RPMI7951 (cell line): ENCODE measurements at regions not wholly inside any gene's neighbourhood (a gene's known extent, or its start where the extent isn't known, plus 50 kb on each side); places are given as distances from the start of the nearest gene placed in this dataset.

Source experiments
- DNase-seq: peaks from one replicate; pipeline ENCODE4 v3.0.0-alpha.2; 2012; ENCODE audit warnings: low read depth

DNA sequence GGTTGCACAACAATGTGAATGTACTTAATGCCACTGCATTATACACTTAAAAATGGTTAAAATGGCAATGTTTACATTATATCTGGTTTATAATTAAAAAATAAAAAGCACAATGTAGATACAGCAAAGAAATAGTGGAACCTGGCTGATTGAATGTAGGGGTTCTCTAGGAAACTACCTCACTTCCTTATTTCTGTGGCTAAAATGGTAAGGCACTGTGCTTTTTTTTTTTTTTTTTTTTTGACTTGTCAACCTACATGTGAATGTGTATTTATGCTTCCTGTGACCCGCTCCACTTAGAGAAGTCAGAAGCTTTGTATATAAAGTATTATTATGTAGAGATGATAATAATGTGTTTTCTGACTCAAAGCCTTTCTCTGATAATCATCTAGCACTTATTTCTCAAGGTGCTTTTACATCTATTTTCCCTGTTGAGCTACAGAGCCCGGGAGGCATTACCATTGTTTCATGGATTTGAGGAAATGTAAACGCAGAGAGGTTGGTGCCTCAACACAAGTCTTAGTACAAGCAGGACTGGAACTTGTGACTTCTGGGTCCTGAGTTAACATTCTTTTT lies 55.0 kb downstream of the SOX4 start:
- DNase-seq: no peak

- no peak for DNase-seq
Observed at GRCh38 chr6:21653323-21653722, 59.8 kb downstream of the SOX4 start.

- DNase-seq: no peak
Observed at GRCh38 chr6:21653905-21654304, 60.4 kb downstream of the SOX4 start.

- no peak for DNase-seq
Observed at GRCh38 chr6:21654361-21654760, 60.8 kb downstream of the SOX4 start.

DNA sequence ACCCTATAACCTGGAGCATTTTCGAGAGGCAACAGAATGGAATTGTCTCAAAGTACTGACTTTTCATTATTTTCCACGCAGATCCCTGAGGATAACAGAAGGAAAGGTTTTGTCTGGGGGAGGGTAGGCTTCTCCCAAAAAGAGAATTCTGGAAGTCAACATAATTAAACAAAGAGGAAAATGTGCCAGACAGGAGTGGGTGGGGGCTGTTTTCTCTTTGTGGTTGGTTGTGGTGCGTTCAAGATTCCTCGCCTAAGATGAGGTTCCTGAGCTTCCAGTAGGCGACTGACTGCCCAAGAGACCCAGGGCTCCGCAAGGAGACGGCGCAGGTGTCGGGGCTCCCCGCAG lies 70.4 kb downstream of the SOX4 start:
- DNase-seq: no peak

GRCh38 chr6:21664314-21665109 lies 71.0 kb downstream of the SOX4 start:
- peak; percentile 3 for DNase-seq

- DNase-seq: no peak
Observed at GRCh38 chr6:21665110-21665391, 71.5 kb downstream of the SOX4 start.

DNA sequence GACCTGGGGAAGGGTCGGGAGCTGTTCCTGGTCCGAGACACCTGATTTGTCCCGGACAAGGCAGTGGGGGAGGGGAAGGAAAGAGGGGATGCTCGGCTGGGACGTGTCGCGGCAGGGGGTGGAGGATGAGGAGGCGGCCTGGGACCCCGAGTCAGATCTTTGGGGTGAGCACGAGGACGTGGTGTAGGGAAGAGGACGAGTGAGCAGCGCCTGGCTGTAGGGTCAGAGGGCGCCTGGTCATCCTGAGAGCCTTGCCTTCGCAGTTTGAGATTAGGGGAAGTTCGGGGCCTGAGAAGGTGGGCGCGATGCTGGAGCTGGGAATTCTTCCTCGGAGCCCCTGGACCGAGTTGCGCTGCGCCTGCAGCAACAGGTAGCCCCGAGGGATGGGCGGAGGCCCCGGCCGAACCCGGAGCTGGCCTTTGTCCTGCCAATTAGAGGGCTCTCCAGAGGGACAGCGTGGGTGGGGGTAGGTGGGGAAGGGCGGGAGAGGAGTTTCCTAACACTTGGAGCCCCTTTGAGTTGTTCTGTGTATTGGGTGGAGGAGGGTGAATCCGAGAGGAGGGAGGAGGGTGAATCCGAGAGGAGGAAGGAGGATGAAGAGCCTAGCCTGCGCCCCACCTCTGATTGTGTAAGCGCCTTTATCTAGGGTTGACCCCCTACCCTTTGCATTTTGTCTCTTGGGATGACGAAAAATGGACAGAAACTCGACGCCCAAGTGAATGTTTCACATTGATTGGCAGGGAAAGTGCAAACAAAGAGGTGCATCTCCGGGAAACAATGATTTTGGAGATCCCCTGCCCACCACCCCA lies 72.0 kb downstream of the SOX4 start:
- no peak for DNase-seq

- no peak for DNase-seq
Observed at GRCh38 chr6:21666201-21666691, 72.7 kb downstream of the SOX4 start.

GRCh38 chr6:21666853-21667681 lies 73.5 kb downstream of the SOX4 start:
- no peak for DNase-seq

GRCh38 chr6:21668795-21669194 lies 75.2 kb downstream of the SOX4 start:
- no peak for DNase-seq

DNA sequence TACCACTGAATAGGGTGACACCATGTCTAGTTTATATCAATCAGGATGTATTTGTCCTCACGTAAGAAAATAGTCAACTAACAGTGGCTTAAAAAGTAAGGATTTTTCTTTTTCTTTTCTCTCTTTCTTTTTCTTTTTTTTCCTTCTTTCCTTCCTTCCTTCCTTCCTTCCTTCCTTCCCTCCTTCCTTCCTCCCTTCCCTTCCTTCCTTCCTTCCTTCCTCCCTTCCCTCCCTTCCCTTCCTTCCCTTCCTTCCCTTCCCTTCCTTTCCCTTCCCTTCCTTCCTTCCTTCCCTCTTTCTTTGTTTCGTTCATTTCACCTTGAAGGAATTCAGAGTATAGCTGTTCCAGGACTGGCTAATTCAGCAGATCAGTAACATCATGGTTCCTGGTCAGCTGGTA lies 83.2 kb downstream of the SOX4 start:
- no peak for DNase-seq

GRCh38 chr6:21678990-21679389 lies 85.4 kb downstream of the SOX4 start:
- peak; percentile 40 for DNase-seq

GRCh38 chr6:21679761-21680265 lies 86.3 kb downstream of the SOX4 start:
- DNase-seq: peak; percentile 28

DNA sequence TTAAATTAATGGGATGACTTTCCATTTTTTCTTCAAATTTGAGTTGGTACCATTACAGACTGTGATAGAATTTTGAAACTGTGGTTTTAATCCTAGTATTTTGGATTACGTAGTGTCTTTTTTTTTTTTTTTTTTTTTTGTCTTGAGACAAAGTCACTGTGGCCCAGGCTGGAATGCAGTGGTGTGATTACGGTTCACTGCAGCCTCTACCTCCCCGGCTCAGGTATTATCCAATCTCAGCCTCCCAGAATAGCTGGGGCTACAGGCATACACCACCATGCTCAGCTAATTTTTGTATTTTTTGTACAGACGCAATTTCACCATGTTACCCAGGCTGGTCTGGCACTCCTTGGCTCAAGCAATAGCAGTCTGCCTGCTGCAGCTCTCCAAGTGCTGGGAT lies 87.1 kb downstream of the SOX4 start:
- DNase-seq: no peak

DNA sequence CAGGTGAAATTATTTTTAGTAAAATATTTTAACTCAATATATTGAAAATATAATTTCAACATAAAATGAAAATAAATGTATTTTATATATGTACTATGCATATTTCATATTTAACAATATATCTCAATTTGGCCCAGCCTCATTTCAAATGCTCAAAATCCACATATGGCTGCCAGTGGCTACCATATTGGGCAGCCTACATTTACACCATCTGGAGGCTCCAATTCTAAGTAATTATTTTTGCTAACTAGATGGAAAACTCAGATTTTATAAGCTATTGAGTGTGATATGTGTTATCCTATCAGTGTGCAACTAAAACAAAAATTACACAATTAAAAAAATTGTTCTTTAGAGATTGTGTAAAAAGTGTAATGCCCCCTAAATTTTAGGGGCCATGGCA lies 96.9 kb downstream of the SOX4 start:
- DNase-seq: no peak

DNA sequence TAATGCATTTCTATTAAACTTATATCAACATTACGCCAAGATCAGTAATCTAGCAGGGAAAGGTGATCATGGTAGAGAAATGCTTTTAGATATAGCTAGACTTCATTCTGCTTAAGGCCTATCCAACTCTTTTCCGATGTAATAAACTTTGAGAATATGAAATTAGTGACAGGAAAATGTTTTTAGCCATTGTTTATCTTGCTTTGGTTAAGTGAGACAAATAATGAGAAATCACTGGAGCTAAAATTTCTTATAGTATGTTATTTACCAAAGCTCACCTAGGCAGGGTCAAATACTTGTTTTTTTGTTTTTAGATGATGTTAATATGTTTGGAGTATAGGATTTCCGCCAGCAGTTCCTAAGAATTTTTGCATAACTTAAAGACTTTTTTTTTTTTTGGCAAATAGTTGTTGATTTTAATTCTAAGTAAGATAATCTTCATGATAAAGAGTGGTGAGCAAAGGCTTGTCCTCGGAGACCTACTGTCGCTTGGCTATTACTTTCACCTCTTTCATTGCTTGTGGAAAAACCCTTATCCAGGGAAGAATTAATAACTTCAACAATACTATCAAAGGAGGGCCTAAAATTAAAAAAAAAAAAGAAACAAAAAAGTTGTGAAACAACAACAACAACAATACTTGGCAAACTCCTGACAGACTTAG lies 98.3 kb downstream of the SOX4 start:
- no peak for DNase-seq

DNA sequence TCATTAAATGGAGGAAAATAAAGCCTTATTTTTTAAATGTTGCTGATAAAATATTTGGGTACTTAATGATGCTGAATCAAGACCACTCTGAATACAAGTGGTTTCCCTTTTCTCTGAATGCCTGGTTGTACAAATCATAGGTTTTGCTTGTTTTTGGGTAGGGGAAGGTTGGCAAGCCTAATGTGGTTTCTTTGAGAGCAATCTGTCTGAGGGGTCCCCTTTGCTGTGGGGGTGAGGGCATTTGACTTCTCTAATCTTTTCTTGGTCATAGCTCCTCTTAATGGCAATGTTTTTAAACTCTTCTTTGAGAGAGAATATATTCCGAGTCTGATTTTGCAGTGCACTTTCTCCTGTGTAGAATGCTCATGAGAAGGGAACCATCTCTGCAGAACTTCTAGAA lies 99.2 kb downstream of the SOX4 start:
- DNase-seq: no peak

DNA sequence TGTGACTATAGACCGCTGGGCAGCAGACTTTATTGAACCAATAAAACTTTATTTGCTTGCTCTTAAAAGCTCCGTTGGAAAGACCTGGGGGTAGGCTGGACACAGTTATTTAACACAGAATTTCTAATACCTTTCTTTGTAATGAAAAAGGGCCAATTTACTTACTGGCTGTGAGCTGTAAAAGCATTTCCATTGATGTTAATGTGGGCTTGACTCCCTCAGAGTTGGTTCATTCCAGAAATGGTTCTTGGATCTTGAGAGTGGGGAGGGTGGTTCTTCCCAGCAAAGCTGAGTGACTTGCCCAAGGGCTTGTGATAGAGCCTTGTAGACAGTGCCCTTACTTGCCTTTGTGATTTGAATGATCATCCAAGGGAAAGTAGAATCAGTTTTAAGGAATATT lies 100.6 kb downstream of the SOX4 start:
- DNase-seq: no peak

GRCh38 chr6:21707524-21708319 lies 114.2 kb downstream of the SOX4 start:
- DNase-seq: no peak

DNA sequence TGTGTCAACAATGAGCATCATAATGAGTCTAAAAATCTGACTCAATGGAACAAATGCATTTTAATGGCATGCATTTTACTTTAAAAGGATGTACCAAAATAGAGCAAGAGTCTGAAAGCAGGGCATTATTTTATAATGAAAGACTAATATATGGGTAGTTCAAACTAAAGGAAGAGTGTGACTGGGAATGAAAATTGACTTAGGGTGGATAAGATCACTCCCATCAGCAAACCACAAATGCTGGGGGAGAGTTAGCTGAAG lies 114.7 kb downstream of the SOX4 start:
- peak; percentile 10 for DNase-seq
